ENCODE measurements at regions not wholly inside any gene's neighbourhood (a gene's known extent, or its start where the extent isn't known, plus 50 kb on each side); places are given as distances from the start of the nearest gene placed in this dataset.

- Histone ChIP-seq H3K36me3 (no peaks in the 10 kb centered on the region), H3K4me1 (ENCODE audit: insufficient read depth) (no peaks in the 10 kb centered on the region), H3K9me3 (no peaks in the 10 kb centered on the region), H3K27me3 (no peaks in the 10 kb centered on the region), H3K4me3 (no peak overlapping the region), H3K27ac (no peak overlapping the region)
- TF ChIP-seq CTCF (IDR thresholded peaks at IDR 0.05) (no peak), EP300 (IDR thresholded peaks at IDR 0.05) (no peak), POLR2A (IDR thresholded peaks at IDR 0.05) (no peak)
- WGBS, 3 donors, result 80 to 87% (median 82%) methylated on average over 5 of the region's 5 CpGs
- DNase-seq, result no peak
- intact Hi-C loops (cut with DNase I), result no loop called here
Measured at GRCh38 chr2:137799600-137799999, 164.7 kb upstream of the HNMT start.

- intact Hi-C loops (cut with DNase I), result no loop called here
- H3K36me3 ChIP-seq, result no peaks in the 10 kb centered on the region
- TF ChIP-seq CTCF (IDR thresholded peaks at IDR 0.05) (no peak), EP300 (IDR thresholded peaks at IDR 0.05) (no peak)
Measured at GRCh38 chr2:137800386-137800785, 163.9 kb upstream of the HNMT start.

GRCh38 chr2:137801228-137801627, 163.0 kb upstream of the HNMT start:
- Histone ChIP-seq H3K27ac (no peak overlapping the region), H3K4me1 (ENCODE audit: insufficient read depth) (no peaks in the 10 kb centered on the region), H3K4me3 (no peak overlapping the region), H3K36me3 (no peaks in the 10 kb centered on the region), H3K9me3 (no peaks in the 10 kb centered on the region), H3K27me3 (no peaks in the 10 kb centered on the region)
- no peak for DNase-seq
- intact Hi-C loops (cut with DNase I), result no loop called here
- no peak for TF ChIP-seq CTCF (IDR thresholded peaks at IDR 0.05)
- no peak for TF ChIP-seq EP300 (IDR thresholded peaks at IDR 0.05)
- no peak for TF ChIP-seq POLR2A (IDR thresholded peaks at IDR 0.05)

More at GRCh38 chr2:137800386-137800785, 163.9 kb upstream of the HNMT start:
- no peak for DNase-seq
- H3K4me3 ChIP-seq, result no peak overlapping the region
- H3K9me3 ChIP-seq, result no peaks in the 10 kb centered on the region
- WGBS, 3 donors, result 77 to 84% (median 81%) methylated on average over 2 of the region's 2 CpGs
- no peaks in the 10 kb centered on the region for H3K4me1 ChIP-seq (ENCODE audit: insufficient read depth)
- H3K27me3 ChIP-seq, result no peaks in the 10 kb centered on the region
- no peak overlapping the region for H3K27ac ChIP-seq

GRCh38 chr2:137802038-137802437, 162.2 kb upstream of the HNMT start:
- no peaks in the 10 kb centered on the region for H3K4me1 ChIP-seq (ENCODE audit: insufficient read depth)
- no peak for DNase-seq
- H3K4me3 ChIP-seq, result no peak overlapping the region
- no peaks in the 10 kb centered on the region for H3K27me3 ChIP-seq
- 83 to 88% (median 88%) methylated on average over 1 of the region's 1 CpG for WGBS, 3 donors
- TF ChIP-seq POLR2A (IDR thresholded peaks at IDR 0.05) (no peak), CTCF (IDR thresholded peaks at IDR 0.05) (no peak), EP300 (IDR thresholded peaks at IDR 0.05) (no peak)
- no peaks in the 10 kb centered on the region for H3K36me3 ChIP-seq
- intact Hi-C loops (cut with DNase I), result no loop called here
- H3K9me3 ChIP-seq, result no peaks in the 10 kb centered on the region
- H3K27ac ChIP-seq, result no peak overlapping the region

All from ovary (tissue), 7 donors.